GM15510 (cell line): ENCODE measurements at regions not wholly inside any gene's neighbourhood (a gene's known extent, or its start where the extent isn't known, plus 50 kb on each side); places are given as distances from the start of the nearest gene placed in this dataset.

ENCODE experiments used
- POLR2A ChIP-seq: IDR thresholded peaks from 3 replicates; pipeline ENCODE4 v1.6.1; 2011; ENCODE audit warnings: borderline replicate concordance; ENCODE audit not compliant: insufficient read length; ENCODE audit errors: extremely low read depth

DNA sequence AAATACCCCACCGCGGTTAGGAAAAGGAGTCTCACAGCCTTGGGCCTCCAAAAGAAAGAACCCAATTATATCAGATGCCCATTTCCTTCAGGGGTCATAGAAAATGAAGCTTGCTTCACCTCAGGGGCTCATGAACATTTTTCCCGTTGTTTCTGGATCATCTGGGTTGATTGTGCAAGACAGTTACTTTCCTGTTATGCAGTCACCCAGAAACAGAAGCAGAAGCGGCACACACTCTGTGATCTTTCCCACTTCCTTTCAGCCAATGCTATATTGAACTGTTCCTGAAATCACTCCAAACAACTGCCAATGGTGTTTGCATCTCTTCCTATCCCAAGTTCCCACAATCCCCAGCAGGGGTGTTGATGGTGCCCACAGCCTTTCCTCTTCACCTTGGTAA is 295.6 kb upstream of the RASGRP1 start:
- no peak for TF ChIP-seq POLR2A

DNA sequence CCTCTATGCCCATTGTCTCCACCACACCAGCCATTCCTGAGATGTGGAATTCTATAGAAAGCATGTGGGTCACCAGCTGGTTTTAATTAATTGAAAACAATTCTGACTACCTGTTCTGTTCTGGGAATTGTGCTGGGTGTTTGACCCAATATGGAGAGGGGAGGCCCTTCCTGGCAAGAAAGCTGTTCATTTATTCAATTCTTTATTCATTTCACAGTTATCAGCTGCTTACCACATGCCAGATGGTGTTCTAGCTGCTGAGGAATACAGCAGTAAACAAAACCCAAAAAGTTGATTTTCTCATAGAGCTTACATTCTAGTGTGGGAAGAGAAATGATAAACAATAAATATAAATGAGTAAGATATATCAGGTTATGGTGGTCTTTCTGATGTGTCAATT is 296.1 kb upstream of the RASGRP1 start:
- TF ChIP-seq POLR2A: no peak

DNA sequence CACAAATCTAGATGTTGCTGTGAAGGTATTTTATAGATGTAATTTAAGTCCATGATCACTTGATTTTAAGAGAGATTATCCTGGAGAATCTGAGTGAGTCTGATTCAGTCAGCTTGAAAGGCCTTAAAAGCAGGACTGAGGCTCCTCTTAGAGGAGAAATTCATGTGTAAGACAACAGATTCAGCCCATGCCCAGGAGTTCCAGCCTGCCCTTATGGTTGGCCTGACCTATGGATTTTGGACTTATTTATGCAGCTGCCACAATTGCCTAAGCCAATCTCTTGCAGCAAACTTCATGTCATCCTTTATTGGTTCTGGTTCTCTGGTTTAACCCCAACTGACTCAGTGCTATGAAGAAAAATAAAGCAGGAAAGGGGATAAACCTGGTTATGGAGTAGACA is 296.5 kb upstream of the RASGRP1 start:
- no peak for TF ChIP-seq POLR2A

DNA sequence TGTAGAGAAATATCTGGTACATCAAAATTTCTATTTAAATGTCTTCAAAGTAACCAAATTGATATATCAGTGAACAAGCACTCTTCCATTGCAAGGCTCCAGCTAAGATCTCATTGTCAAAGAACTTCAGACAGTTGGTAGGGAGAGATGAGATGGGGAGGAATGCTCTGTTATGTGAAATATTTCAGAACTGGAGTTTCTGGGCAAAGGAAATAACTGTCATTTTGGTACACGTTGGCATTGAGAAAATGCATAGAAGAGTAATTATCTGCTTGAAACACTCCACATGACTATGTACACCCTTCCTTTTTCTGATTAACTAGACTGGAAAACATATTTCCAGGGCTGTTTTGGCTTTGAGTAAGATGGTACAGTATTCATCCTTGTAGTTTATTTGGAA is 297.5 kb upstream of the RASGRP1 start:
- no peak for TF ChIP-seq POLR2A

DNA sequence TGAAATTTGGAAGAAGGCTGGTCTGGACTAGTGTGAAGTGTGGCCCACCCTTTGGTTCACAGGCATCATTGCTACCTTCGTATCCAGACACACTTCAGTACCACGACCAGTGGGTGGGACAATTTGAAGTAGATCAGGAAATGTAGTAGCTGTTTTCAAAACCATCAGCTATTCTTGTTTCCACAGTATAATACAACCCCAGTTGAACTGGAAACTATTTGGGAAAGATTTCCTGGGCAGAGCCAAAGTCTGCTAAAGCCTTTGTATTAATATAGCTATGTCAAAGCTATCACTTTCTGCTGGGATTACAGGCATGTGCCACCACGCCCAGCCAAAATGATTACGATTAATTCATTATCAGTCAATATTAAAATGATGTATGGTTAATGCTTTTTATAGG is 298.8 kb upstream of the RASGRP1 start:
- TF ChIP-seq POLR2A: no peak

DNA sequence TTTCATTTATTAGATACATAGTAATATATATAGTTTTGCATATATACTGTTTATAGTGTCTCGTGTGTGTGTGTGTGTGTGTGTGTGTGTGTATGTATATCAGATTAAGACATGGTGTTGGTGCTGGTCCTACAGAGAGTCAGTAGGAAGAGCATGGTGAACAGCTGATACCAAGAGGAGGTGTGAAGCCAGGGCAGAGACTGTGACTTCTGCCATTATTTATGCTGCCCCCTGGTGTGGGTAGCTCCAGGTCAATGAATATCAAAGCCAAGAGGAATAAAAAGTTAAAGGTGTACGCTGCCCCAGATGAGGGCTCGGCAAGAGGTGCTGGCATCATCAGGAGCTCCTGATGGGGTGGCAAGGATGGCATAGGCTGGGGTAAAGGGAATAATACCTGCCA is 299.5 kb upstream of the RASGRP1 start:
- TF ChIP-seq POLR2A: no peak

DNA sequence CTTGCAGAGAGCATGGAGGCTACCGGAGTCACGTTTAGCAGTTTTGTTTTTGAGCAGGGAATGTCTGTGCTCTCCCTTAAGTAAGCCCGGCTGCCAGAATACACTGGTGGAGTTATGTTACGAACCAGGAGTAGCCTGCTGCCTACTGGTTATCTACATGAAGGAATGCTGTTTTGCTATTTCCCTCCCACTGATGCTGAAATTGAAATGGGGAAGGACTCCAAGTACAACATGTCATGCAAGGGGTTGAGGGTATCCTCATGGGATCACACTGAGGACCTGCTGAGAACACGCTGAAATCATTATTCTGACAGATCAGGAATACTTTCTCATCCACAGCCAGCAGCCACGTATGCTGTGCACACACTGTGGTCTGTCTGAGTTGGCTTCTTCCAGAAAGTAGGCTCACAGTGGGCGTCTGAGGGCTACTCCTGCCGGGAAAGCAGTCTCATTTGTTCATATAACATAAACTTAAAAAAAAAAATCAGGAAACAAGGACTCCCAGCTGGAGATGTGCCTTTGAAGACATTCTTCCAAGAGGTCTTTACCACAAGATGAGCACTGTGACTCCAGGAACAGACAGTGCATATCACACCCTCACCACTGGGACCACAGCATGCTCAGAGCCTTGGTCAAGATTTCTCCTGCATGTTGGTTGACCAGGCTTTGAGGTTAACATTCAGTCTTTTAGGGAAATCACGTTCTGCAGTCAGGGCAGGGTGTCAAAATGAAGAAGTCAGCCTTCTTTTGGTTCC is 300.4 kb upstream of the RASGRP1 start:
- TF ChIP-seq POLR2A: no peak

DNA sequence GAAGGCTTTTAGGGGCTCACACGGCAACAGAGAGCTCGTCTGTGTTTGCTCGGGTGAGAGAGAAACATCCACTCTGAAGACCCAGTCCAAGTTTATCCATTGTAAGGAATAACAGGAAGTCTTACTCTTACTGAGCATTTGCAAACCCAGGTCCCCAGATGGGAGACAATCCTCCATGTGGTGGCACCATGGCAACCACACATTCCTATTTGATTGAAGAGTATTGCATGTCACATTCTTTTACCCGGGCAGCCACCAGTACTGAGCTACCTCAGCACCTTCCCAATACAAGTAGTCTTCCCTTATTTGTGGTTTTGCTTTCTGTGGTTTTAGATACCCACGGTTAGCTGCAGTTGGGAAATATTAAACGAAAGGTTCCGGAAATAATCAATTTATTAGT is 302.9 kb upstream of the RASGRP1 start:
- TF ChIP-seq POLR2A: no peak

DNA sequence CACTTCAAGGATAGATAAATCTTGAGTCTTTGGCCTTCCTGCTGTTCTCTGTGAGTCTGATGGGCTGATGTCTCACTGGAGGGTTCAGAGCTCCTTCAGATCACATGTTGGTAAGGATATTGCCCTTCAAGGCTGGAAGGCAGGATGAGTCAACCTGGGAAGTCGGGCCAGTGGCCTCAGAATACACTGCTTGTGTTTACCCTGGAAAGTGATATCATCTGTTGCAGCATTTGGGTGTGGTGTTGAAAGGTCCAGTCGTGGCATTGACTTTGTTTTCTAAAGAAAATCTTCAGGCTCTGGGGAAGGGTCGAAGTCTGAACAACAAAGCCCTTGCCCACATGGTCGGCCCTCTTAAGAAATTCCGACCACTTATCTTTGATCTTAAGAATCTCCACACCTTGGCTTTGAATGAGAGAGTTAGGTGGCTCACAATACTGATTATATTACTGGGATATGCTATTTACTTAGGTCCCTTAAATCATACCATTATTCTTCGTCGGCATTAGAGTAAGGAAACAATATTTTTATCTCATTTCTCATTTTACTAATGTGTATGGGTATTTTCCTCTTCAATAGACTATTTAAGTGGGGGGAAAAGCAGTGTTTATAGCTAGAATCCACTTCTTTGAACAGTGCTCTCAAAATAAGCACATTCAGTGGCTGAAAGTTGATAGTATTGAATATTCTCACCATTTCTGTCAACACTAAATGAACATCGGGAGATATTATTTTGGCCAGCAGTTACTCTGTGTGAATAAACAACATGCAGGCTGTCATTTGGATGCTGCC is 303.9 kb upstream of the RASGRP1 start:
- no peak for TF ChIP-seq POLR2A

DNA sequence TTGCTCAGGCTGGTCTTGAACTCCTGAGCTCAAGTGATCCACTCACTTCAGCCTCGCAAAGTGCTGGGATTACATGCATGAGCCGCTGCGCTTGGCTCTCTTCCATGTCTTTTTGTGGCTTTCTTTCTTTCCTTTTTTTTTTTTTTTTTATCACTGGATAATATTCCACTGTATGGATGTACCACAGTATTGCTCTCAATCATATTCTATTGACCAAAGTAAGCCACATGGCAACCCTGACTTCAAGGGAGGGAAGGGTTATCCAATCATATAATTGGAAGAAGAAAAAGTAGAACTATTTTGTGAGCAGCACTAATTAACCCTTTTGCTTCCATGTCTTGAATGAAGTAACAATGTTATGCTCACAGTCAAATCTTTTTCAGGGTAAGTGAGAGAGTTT is 307.0 kb upstream of the RASGRP1 start:
- no peak for TF ChIP-seq POLR2A

DNA sequence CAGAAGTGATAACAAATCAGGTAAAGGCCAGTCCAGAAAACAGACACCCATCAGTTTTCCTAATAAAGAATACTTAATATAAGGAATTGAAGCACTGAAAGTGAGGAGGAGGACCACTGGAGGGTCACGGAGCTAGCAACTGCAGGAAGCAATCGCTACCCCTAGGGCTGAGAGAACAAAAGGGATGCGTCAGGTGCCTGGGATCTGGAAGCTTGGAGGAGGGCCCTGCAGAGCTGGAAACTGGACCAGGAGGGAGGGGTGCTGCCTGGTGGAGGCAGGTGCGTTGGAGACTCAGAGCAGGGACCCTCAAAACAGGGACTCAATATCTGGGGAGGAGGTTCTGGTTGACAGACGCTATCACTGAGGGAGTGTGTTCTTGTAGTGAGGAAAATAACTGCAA is 308.1 kb upstream of the RASGRP1 start:
- TF ChIP-seq POLR2A: no peak

DNA sequence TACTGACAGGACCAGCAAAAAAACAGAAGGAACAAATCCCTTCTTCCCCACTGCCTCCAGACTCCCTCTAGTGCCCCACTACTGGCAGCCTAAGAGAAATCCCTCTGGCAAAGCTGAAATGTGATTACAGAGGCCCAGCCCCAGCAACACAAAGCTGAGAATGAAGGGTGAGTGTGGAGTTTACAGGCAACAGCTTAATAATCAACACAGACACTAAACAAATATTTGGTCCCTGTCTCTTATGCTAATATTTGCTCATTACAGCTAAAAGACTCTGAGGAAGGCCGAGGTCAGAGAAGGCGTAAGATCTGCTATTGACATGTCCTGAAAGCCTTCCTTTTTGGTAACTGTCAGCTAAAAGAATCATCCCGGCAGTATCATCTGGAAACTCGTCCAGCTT is 308.5 kb upstream of the RASGRP1 start:
- no peak for TF ChIP-seq POLR2A

DNA sequence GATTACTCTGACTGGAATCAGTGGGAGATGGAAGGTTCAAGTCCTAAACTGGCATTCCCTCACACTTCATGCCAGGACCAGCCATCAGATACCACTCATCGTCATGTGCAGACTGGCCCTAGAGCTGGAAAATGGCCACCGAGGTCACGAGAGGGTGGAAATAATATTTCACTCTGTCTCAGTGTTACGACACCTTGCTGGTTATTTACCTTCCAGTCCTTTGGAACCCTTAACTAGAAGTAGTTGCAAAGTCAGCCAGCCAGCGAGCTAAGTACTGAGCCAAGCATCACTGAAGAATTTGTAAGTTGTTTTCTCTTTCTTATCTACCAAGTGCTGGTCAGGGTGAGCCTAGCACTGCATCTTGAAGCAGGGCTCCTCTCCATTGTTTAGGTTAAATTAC is 309.9 kb upstream of the RASGRP1 start:
- no peak for TF ChIP-seq POLR2A

DNA sequence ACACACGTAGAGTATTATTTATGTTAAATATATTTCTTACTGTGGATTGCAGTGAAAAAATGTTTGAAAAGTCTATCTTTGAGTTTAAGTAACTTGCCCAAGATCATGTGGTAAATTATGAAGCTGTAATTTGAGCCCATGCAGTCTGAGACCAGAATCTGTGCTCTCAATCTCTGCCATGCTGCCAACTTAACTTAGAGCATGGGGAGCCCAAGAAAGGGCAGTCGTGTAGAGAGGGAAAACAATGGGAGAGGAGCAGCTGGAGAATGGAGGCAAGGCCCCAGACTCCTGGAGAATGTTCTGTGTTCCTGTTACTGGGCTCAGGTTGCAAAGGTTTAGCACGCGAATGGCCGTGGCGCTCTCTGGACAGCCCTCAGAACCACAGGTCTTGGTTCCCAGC is 311.6 kb upstream of the RASGRP1 start:
- no peak for TF ChIP-seq POLR2A

DNA sequence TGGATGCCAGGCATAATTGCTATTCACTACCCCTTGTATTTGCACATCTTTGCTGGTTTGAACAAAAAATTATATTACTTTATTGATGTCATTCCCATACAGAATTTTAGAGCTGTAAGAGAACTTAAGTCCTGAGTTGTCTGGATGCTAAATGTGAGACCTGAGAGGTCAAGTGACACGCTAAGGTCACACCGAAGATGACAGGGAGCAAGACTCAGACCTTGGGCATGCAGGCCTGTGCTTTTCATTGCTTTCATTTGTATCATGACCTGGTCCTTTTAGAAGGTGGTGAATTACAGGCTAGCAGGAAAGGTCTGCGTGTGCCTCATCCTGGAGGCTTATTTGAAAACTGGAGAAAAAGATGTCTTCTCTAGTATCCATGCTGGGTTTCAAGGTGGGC is 312.0 kb upstream of the RASGRP1 start:
- no peak for TF ChIP-seq POLR2A

DNA sequence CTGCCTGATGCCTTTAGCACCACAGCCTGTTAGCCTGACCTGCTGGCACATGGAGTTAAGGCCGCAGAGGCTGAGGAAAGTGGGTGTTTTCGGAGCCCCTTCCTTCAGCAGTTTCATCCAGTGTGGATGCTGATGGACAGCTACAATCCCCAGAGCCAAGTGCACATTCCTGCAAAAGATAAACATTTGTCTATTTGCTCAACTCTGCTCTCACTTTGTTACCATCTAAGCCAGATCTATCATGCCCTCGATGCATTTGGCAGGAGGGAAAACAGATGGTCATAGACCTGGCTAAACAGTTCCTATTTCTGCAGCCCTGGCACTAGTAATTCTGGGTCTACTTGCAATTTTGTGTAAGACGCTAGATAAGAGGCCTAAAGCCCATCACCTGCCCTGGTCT is 312.9 kb upstream of the RASGRP1 start:
- TF ChIP-seq POLR2A: no peak
